Fibroblast of lung (primary cell): ENCODE measurements at regions not wholly inside any gene's neighbourhood (a gene's known extent, or its start where the extent isn't known, plus 50 kb on each side); places are given as distances from the start of the nearest gene placed in this dataset.

Experiments used
- CTCF ChIP-seq, 2 donors: IDR thresholded peaks in 1 of 2; conservative IDR thresholded peaks in 1 of 2; 1 replicate in 1 of 2; 2 replicates in 1 of 2; pipeline ENCODE4 v1.5.1; 2011 to 2012; ENCODE audit warnings: low read length in 2 of 2, control low read depth in 1 of 2, inconsistent platforms in 1 of 2, low read depth in 1 of 2, mild to moderate bottlenecking in 1 of 2
- EZH2 ChIP-seq: IDR thresholded peaks from 2 replicates; pipeline ENCODE4 v1.5.1; 2012; ENCODE audit warnings: low read length, control low read depth, mild to moderate bottlenecking; ENCODE audit errors: missing control alignments

- TF ChIP-seq CTCF (conservative IDR thresholded peaks at IDR 0.05 in 1 of 2, IDR thresholded peaks at IDR 0.05 in 1 of 2; ENCODE audit: low read depth in 1 of 2, low read length in 2 of 2), result no peak
- no peak for TF ChIP-seq EZH2
Measured at GRCh38 chr6:140217283-140217682, 842.8 kb upstream of the CITED2 start.
